ENCODE measurements at regions not wholly inside any gene's neighbourhood (a gene's known extent, or its start where the extent isn't known, plus 50 kb on each side); places are given as distances from the start of the nearest gene placed in this dataset.

DNA sequence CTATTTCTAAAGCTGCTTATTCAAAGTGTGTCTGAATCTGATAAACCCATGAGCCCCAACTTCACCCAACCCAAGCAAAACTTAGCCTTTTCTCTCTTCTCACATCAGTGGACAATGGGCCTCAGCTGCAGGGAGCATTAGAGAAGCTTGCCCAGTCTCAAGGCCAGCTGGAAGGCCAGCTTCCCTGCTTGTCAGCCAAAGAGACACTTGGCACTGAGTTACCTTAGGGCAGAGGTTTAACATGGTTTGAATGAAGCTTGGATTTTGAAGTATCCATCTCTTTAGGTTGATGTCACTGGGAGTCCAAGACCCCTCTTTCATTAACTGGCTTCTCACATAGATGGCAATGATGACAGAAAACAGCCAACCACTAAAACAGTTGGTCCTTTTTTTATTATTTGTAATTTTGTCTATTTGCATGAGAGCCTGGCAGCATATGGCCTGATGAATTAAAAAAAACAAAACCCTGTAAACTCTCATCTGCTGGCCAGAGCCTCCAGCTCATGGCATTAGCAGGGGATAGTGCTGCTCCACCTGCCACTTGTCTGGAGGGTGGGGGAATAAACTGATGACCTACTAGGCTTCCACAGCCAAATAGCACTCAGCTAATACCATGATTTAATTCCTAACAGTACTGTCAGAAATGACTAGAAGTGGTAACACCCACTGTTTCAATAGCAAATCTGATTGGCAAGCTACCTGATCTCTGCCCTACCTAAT is 137.0 kb downstream of the UBE2E3 start:
- TF ChIP-seq, protein P1, sequence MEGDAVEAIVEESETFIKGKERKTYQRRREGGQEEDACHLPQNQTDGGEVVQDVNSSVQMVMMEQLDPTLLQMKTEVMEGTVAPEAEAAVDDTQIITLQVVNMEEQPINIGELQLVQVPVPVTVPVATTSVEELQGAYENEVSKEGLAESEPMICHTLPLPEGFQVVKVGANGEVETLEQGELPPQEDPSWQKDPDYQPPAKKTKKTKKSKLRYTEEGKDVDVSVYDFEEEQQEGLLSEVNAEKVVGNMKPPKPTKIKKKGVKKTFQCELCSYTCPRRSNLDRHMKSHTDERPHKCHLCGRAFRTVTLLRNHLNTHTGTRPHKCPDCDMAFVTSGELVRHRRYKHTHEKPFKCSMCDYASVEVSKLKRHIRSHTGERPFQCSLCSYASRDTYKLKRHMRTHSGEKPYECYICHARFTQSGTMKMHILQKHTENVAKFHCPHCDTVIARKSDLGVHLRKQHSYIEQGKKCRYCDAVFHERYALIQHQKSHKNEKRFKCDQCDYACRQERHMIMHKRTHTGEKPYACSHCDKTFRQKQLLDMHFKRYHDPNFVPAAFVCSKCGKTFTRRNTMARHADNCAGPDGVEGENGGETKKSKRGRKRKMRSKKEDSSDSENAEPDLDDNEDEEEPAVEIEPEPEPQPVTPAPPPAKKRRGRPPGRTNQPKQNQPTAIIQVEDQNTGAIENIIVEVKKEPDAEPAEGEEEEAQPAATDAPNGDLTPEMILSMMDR (IDR thresholded peaks at IDR 0.05), result no peak
- no peak for TF ChIP-seq POLR2A (IDR thresholded peaks at IDR 0.05)
- TF ChIP-seq POLR2AphosphoS5 (IDR thresholded peaks at IDR 0.05), result no peak
- TF ChIP-seq EP300 (IDR thresholded peaks at IDR 0.05; ENCODE audit: low read depth), result no peak
